GM18907 (cell line): ENCODE measurements at regions not wholly inside any gene's neighbourhood (a gene's known extent, or its start where the extent isn't known, plus 50 kb on each side); places are given as distances from the start of the nearest gene placed in this dataset.

Source experiments
- ATAC-seq: cut with Tn5 transposase; IDR thresholded peaks from one replicate; pipeline ENCODE4 v1.9.1; 2021; ENCODE audit warnings: mild to moderate bottlenecking, moderate library complexity; ENCODE audit not compliant: unreplicated experiment

DNA sequence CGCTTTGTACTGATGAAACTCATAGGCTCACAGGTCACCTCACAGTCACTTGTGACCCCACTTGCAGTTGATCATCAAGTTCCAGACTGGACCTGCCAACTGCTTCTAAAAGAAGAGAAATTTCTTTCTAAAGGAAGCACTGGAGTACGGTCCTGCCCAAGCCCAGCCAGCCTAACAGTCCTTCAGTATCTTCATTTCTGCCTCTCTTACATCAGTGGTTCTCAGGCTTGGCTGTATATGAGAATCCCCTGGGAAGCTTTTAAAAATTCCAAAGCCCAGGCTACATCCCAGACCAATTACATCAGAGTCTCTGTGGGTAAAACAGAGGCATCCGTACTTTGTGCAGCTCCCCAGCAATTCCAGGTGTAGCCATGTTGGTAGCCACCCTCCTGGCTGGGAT, 282.1 kb downstream of the NFIB start:
- ATAC-seq: no peak

DNA sequence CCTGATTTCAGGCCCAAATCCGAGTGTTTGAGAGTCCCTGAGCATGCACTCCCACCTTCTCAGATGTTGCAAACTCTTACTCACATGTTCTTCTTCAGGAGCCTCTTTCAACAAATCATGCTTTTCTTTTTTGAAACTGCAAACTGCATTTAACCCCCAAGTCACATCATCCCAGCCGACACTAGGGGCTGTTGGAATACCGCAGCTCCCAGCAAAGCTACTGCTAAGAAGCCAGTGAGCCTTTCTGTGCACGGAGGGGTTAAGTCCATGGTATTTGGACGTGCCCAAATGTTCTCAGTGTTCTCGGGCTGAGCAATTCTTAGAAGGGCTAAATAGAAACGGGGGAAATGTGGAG, 282.9 kb downstream of the NFIB start:
- ATAC-seq: no peak

- ATAC-seq: no peak
Measured at GRCh38 chr9:14030375-14031059, 283.4 kb downstream of the NFIB start.

DNA sequence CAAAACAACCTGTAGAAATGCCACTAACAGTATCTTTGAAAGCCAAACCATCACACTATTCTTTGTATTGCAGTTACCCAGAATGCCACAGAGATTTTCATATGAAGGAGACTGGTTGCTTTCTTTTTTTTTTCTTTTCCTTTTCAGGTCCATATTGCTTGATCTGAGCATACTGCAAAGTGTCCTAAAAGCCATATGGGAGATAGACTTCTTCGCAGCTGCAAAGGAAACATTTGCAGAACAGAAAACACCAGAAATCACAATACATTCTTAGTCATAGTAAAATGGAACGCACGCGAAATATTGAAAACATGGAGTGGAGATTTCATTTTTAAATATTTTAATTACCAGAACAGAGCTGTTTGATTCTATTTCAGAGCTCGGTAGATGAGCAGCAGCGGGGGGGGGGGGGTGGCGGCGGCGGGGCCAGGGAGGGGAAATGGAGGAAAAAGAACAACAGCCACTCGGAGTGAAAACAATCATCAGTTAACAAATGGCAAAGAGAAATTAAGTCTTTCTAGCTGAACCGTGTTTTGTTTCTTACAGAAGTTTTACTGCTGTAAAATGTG, 284.1 kb downstream of the NFIB start:
- no peak for ATAC-seq

DNA sequence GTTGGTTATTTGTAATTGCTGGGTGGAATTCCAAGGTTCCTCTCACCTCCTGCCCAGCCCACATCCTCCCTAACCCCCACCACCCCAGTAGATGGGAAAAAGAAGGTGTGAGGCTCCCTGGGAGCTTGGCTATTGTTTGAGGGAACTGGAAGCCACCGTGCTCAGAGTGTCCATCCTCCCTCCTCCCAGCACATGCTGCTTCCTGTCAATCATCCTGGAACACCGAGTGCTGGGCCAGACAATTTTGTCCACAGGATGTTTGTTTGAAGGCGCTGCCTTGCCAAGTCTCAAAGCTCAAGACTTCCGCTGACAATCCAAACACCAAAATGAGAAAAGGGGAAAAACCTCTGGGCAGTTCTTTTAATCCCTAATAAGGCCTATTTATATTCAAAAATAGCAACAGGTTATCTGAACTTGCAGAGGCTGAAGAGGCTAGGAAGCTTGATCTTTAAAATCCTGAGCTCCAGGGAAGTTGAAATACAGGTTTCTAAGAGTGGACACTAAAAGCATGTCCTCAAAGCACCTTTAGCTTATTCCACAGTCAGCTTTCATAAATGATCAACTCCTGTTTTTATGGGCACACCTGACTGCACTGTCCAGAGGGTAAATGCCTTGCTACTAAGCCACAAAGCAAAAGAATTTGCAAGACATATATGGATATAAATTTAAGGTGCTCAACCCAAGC, 286.7 kb downstream of the NFIB start:
- no peak for ATAC-seq

DNA sequence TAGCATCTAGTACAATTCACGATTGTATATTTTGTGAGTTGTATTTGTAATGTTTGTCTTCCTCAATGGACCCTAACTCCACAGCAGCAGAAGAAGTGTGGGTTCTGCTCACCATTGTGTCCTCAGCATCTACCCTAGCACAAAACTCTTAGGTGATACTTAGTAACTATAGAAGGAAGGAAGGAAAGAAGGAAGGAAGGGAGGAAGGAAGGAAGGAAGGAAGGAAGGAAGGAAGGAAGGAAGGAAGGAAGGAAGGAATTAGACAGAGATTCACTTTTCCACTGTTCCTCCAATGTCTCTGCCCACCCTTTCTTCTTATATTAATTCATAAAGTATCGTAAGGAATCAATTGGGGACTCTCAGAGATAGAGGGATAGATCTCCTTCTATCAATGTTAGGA, 288.2 kb downstream of the NFIB start:
- ATAC-seq: no peak

DNA sequence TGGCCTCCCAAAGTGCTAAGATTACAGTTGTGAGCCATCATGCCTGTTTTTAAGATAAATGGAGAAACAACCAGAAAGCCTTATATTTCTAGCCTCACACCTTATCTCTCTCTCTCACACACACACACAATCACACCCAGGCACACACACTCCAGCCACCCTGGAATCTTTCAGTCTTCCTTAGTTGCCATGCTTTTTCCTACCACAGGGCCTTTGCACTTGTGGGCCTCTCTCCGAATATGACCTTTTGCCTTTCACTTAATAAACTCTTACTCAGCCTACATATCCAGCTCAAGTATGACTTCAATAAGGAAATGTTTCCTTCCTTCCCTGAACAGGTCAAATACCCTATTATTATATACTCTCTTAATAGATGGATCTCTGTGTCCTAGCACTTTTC, 290.7 kb downstream of the NFIB start:
- ATAC-seq: no peak

DNA sequence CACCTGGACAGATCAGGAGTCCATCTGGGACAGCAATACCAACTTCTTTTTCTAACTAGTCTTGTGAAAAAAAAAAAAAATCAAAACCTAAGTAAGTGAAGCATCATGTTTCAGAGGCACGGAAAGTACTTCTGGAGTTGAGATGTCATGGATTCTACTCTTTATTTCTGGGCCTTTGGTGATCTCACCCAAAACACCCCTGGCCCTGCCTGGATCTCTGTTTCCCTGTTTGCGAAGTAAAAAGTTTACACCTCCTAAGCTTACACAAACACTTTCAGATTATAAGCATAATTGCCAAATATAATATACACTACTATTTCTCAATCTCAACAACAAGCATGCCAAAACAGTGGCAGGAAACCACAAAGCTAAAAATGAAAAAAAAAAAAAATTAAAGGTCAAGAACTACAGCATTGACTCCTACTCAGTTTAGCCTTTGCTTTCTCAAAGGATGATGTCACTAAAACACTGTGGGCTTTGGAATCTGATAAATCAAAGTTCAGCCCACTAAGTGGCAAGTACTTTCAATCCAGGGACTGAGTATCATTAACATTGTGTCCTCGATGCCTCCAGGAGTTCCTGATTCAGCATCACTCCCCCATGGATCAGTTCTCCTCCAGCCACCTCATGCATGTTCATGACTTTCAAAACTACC, 291.9 kb downstream of the NFIB start:
- no peak for ATAC-seq

- ATAC-seq: no peak
Measured at GRCh38 chr9:14018081-14018480, 295.9 kb downstream of the NFIB start.

- ATAC-seq: no peak
Measured at GRCh38 chr9:14014744-14015143, 299.2 kb downstream of the NFIB start.

- no peak for ATAC-seq
Measured at GRCh38 chr9:14014218-14014617, 299.7 kb downstream of the NFIB start.

DNA sequence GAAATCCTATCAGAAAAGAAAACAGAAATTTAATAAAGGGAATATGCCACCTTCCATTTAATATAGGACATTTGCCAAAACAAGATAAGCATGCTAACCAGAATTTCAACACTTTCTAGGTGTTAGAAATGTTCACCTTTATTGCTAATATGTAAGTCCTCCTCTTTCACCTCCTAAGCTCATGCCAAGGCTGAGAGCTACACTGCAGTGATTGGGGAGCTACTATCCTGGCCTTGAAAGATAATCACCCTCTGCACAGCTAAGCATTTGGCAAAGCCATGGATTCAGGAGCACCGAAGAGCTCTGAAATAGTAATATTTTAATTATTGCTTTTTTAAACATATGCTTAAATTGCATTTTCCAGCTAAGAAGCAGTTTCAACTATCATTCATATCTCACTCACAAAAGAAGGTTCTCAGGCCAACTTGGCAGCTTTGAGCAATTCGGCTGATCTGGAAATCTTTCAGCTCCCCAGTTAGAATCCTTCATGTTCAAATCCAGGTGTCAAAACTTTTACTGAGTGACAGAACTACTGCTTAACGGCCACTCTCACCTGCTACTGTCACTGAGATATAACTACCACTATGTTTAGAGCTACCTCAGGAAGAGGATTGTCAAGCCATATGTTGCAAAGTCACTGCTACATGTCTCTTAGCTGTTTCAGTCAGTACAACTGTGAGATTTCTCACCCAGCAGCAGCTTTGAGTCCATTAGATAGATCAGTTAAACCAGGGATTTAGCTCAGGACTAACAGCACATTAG, 302.0 kb downstream of the NFIB start:
- no peak for ATAC-seq

DNA sequence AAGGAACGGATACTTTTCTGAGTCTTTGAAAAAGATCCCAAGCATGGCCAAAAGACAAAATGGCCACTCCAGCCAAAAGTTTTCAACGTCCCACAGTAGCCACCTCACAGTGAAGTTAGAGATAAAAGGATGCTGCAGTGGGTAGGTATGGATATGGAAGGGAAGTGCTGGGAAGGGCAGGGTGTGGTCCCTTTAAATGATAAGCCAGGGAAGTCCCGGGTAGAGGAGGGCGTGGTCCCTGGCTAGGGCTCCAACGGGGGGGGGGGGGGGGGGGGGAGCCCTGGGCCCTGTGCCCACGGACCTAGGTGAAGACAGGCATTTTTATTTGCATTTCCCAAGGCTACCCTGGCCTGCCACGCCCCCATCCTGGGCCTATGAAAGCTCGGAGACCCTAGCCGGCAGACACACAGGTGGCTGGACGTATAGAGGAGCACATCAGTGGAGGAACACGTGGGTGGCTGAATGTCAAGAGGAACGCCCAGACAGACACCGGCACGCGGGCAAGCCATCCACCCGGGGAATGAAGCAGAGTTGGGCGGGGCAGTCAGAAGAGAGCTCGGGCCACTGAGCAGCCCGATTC, 306.7 kb downstream of the NFIB start:
- ATAC-seq: no peak

DNA sequence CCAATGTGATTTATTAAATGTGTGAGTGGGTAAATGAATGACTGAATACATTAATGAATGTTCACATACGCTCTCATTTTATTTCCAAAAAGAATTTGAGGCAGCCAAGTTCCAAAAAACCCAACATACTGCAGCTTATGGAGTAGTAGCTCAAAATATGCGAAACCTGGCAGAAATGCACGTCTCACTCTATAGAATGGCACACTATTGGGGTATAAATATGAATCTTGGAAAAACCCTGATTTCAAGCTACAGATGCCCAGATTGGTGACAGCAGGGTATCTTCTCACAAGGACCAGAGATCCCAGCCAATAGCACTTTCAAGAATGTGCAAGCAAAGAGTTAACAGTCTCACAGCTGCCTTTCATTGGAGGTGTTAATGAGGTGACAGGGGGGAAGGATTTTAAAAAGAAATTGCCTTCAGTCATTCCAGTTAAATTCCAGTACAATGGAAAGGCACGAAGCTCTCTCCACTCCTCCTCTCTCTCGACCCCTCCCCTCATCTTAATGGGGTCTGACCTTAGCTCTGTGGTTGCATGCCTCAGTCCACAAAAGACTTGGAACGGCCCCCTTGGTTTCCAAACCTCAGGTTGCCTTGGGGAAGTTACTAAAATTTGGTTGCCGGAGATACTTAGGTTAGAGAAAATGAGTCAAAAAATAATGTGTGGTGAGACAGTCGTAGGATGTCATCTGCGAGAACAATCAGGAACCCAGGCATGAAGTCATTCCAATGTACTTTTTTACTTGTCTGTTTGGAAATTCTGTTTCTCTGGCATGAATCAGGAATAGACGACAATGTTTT, 307.4 kb downstream of the NFIB start:
- no peak for ATAC-seq

- no peak for ATAC-seq
Measured at GRCh38 chr9:14004110-14004509, 309.8 kb downstream of the NFIB start.

- ATAC-seq: no peak
Measured at GRCh38 chr9:13994240-13994639, 319.7 kb downstream of the NFIB start.

- no peak for ATAC-seq
Measured at GRCh38 chr9:13993632-13994185, 320.2 kb downstream of the NFIB start.

- ATAC-seq: no peak
Measured at GRCh38 chr9:13992138-13993088, 321.5 kb downstream of the NFIB start.

DNA sequence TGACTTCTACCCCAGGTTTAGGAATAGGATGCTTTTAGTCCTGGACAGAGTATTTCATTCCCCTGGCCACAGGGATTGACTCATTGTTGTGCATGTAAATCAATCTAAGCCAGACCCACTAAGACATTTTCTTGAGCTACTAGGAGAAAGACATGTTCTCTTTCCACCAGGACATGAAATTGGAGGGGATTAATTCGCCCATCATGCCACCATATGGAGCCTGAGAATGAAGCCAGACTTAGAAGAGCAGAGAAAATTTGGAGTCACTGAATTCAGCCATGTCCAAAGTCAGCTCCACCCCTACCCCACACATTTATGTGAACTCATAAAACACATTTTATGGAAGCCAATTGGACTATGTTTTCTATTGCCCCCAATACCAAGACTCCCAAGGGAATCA, 322.5 kb downstream of the NFIB start:
- ATAC-seq: no peak
